ENCODE measurements at regions not wholly inside any gene's neighbourhood (a gene's known extent, or its start where the extent isn't known, plus 50 kb on each side); places are given as distances from the start of the nearest gene placed in this dataset.
"Not testable (repeated sequence)": the region's sequence is repeated elsewhere in the genome, so short reads cannot be mapped to it uniquely, and the experiment has no call there.

DNA sequence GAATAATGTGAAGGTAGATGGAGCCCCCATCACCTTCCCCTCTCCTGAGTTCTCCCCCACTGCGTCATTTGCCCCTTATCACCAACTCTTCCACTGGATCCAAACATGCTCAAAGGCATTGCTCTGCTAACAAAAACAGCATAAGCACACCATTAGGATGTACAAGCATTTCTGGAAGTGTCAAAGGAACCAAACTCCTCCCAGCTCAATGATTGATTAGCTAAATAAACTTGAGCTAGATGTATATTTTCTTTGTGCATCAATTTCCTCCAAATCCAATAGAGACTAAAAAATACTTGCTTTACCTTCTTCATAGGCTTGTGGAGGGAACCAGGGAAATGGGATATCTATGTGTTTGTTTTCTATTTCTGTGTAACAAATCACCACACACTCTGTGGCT lies 248.4 kb upstream of the JARID2 start:
- DNase-seq: no peak

DNA sequence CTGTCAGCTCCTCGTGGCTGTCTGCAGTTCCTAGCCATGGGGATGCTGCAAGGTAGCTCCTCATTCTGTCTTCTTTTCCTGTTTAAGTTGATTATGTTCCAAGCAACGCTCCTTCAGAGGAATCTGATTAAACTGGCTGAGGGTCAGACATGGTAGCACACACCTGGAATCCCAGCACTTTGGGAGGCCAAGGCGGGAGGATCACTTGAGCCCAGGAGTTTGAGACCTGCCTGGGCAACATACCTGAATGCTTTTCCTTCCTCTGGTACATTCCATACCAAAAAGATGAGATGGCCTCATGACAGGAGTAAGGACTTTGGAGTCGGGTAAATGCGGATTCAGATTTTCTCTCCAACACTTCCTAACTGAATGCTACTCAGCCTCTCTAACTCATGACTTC lies 246.8 kb upstream of the JARID2 start:
- no peak for DNase-seq

DNA sequence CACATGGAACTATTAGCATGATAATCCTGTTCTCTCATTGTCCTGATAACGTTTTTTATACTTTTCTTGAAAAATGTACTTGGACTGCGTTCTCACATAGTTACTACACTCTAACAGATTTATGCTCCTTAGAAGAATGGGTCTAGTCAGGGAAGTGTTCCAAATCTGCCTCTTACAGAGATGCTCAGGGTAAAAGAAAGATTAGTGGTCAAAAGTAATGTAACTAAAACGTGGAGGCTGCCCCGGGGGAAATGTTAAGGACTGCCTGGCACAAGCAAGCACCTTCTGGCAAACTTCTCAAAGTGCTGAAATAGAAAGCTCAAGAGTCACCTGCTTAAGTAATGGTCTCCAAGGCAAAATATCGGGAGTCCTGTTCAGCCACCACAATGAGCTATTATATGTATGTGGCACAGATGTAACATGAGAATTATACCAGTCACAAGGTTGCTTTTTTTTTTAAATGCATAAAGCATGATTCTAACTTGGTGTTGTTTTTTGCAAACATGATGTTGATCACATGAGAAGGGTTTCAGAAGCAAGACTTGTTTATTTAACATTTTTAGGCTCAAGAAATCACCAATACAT lies 244.5 kb upstream of the JARID2 start:
- DNase-seq: no peak

DNA sequence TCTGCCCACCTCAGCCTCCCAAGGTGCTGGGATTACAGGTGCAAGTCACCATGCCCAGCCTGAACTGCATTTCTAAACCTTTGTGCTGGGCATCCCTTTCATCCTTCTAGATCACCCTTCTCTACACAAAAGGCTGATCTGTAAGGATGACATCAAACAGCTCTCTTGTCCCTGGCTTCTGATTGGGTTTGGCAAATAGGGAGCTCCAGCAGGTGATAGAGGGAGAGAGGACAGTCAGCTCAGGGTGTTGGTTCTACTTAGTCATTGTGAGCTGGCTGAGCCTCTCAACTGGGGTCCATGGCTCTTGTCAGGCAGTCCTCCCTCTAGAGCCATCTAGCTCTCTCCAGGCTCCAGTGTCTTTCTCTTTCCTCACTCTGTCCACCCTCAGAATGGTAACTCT lies 237.6 kb upstream of the JARID2 start:
- DNase-seq: no peak

DNA sequence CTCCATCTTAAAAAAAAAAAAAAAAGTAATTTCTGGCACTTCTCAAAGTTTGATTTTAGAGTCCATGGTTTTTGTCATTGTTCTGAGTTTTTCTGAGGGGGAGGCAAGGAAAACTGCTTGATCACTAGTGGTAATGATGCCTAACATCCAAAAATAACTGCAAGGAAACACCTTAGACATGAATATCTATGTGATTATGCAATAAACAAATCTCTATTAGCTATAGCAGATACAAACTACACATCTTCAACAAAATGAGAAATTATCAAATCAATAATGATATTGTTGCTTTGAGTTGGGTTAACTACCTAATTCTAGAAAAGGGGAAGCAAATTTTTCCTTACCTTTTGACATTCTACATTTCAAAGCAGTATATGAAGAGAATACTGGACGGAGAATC lies 230.9 kb upstream of the JARID2 start:
- no peak for DNase-seq

DNA sequence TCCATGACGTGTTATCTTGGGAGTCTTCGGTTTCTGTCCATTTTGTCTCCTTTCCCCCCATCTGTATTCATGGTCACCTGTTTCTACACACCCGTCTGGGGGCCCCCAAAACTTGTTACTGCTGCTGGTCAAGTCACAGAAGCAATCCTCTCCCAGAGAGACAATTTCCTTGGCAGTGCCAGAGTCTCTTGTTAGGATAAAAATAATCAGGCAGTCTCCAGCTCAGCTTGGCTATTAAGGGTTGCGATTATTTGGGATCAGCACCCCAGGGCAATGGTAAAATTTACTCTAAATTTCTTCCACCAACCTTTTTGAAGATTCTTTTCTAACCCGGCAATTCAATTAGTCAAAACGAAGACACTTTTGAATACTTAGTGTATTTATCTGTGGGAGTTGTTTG lies 229.1 kb upstream of the JARID2 start:
- DNase-seq: no peak

DNA sequence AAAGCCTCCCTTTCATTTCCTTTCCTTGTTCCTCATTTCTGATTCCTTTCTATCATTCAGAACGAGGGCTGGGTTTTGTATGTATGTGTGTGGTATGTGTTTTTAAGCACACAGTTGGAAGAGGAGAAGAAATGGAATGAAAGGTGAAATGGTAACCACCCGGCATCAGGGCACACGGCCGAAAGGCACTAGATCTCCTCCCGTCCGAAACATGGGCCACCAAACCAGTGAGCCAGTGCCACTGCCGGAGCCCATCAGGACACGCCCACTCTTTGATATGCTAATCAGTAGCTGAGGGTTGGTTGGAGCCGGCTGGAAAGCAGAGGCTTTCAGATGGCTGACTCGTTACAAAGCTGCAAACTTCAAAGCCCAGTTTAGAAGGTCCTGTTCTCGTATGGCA lies 228.6 kb upstream of the JARID2 start:
- no peak for DNase-seq

DNA sequence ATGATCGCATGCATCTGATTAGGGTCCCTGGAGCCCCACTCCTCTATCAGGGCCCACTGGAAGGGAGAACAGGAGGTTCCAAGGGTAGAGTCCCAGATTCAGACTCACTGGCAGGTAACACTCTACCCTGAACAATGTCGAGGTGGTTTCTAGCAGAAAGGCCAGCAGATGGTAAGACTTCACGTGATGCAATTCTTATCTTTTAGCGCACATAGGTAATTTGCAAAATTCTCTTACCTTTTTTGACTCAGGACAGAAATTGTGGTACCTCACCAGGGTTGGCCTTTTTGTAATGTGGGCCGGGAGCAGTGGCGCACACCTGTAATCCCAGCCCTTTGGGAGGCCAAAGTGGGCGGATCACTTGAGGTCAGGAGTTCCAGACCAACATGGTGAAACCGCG lies 228.1 kb upstream of the JARID2 start:
- DNase-seq: no peak

DNA sequence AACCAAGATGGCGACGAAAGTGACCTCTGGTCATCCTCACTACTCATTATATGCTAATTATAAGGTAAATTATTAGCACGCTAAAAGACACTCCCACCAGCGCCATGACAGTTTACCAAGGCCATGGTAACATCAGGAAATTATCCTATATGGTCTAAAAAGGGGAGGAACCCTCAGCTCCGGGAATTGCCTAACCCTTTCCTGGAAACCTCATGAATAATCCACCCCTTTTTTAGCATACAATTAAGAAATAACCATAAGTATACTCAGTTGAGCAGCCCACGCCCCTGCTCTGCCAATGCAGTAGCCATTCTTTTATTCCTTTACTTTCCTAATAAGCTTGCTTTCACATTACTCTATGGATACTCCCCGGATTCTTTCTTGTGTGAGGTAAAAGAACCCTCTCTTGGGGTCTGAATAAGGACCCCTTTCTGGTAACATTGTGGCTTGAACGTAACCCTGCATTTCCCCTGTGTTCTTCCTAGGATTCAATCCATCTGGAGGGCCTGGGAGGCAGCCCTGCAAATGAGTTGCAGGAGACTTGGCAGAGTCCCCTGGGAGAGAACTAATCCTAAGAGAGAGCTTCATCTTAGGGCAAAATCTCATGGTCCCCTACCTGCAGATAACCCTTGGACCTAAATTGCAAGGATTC lies 225.6 kb upstream of the JARID2 start:
- DNase-seq: no peak

DNA sequence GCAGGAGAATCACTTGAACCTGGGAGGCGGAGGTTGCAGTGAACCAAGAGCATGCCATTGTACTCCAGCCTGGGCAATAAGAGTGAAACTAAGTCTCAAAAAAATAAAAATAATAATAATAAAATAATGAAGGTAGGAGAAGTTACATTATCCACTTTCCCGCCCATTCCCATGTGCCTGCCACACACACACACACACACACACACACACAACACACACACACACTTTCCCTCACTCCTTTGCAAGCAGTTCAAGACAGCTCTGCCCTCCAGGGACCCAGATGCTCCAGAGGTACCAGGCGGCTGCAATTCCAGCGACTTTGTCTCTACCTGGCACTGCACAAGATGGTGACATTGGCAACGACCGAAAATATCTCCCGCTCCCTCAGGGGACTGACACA lies 224.8 kb upstream of the JARID2 start:
- no peak for DNase-seq

DNA sequence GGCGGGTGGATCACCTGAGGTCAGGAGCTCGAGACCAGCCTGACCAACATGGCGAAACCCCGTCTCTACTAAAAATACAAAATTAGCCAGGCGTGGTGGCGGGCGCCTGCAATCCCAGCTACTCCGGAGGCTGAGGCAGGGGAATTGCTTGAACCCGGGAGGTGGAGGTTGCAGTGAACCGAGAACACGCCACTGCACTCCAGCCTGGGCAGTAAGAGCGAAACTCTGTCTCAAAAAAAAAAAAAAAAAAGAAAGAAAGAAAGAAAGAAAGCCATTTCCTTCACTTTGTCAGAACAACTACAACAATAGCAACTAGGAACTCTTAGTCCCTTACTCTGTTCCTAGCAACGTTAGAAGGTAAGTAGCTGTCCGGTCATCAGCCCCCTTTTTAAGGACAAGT lies 222.9 kb upstream of the JARID2 start:
- not testable (repeated sequence) for DNase-seq

DNA sequence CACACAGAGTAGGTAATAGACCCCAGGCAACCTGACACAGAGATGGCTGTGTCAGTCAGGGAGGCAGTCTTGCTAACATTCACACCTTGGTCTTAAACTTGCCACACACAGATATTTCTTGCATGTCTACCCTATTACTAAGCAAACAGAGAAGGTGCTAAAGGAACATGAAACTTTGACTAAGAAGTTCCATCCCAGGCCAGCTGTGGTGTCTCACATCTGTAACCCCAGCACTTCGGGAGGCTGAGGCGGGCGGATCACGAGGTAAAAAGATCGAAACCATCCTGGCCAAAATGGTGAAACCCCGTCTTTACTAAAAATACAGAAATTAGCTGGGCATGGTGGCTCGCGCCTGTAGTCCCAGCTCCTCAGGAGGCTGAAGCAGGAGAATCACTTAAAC lies 222.4 kb upstream of the JARID2 start:
- no peak for DNase-seq

DNA sequence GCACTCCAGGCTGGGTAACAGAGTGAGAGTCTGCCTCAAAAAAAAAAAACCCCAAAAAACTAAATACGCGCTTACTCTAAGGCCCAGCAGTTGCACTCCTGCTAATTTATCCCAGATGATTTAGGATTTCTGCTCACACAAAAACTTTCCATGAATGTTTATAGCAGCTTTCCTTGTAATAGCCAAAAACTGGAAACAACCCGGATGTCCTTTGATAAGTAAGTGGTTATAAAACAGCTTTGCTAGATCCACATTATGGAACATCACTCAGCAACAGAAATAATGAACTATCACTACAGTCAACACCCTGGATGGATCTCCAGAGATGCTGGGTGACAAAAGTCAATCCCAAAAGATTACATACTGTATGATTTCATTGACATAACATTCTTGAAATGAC lies 220.4 kb upstream of the JARID2 start:
- DNase-seq: no peak

DNA sequence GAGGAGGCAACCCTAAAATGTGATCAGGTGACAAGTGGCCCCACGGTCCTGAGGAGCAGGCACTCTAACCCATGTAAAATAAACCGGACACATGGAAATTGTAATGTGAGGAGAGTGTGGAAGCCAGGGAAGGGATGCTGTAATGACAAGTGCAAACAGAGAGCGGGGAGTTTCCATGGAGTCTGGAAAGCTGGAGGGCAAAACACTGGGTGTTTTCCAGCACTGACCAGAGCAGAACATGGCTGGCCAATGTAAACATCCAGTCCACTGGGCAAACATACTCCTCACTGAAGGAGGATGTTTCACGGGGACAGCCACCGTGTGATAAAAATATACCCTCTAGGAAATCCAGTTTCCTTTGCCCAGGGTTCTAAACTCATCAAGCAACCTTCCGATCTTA lies 219.0 kb upstream of the JARID2 start:
- peak; percentile 96 for DNase-seq

DNA sequence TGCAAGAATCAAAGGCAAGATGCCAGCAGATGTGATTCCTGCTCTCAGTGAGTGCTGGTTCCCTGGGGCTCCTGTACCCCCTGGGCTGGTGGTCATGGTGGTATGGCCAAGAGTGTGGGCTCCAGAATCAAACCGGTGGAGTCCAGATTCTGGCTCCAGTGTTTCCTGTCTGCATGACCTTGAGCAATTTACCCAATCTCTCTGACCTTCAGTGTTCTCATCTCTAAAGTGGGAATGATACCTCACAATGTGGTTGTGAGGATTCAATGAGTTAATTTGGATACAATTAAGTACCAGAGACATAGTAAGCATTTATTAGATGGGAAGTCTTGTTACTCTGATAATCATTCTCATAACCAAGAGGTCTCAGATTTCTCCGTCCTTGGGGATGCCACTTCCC lies 218.4 kb upstream of the JARID2 start:
- peak; percentile 45 for DNase-seq

DNA sequence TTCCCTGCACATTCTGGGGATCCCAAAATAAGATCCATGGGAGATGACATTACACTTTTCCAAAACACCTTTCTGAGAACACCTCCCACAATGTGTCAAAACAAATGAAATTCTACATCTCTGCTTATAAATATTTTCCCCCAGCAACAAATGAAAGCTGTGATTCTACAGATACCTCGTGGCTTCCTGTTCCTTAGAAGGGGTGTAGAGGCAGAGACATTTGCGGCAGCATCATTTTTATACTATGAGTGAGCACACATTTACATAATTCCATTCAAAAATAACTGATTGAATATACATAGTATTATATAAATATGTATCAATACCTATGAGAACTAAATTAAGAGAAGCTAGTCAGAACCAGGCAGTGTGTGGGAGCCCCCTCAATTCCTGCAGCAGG lies 213.9 kb upstream of the JARID2 start:
- no peak for DNase-seq

DNA sequence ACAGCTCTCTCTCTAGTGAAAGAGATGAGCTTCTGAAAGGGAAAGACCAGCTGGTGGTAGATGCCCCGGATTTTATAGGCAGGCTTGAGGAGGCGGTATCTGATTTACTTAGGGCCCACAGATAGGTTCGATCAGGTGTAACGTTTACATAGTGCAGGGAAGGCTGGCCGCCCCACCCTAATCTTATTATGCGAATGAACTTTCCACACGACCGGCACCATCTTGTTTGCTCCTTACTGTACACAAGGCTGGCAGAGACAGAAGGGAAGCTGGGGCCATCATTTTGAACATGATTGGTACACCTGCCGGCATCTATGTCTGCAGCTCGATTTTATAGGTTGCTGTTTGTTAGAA lies 212.0 kb upstream of the JARID2 start:
- peak; percentile 80 for DNase-seq

DNA sequence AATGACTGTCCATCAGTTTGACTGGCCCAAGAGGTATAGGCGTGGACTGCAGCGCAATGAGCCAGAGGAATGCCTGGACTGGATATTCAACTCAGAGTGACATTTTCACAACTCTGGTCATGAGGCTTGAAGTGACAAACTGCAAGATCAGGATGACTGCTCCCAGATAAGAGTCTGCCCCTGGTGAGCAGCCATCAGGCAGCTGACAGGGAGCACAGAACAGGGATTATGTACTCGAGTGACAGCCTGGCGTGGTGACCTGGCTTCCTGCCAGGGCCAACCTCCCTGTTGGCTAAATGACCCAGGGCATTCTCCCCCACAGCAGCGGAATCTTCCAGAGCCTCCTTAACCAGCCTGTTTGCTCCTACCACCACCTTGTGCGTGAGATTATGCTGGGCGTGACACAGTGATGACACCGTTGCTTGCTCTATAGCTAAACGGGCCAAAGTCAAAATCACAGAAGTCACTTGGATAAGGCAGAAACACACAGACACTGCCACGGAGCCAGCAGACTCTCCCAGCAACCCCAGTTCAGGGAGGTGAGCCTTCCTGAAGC lies 209.1 kb upstream of the JARID2 start:
- peak; percentile 73 for DNase-seq

DNA sequence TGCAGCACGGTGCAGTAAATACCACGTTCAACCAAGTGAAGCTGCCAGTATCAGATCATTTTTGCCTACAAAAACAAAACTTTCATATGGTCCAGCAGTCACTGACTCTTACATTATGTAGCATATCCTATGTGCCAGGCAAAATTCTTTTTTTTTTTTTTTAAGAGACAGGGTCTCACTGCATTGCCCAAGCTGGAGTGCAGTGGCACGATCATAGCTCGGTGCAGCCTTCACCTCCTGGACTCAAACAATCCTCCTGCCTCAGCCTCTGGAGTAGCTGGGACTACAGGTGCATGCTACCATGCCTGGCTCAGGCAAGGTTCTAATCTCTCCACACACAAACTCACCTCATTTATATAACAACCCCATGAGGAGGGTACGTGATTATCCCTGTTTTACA lies 208.6 kb upstream of the JARID2 start:
- DNase-seq: no peak

DNA sequence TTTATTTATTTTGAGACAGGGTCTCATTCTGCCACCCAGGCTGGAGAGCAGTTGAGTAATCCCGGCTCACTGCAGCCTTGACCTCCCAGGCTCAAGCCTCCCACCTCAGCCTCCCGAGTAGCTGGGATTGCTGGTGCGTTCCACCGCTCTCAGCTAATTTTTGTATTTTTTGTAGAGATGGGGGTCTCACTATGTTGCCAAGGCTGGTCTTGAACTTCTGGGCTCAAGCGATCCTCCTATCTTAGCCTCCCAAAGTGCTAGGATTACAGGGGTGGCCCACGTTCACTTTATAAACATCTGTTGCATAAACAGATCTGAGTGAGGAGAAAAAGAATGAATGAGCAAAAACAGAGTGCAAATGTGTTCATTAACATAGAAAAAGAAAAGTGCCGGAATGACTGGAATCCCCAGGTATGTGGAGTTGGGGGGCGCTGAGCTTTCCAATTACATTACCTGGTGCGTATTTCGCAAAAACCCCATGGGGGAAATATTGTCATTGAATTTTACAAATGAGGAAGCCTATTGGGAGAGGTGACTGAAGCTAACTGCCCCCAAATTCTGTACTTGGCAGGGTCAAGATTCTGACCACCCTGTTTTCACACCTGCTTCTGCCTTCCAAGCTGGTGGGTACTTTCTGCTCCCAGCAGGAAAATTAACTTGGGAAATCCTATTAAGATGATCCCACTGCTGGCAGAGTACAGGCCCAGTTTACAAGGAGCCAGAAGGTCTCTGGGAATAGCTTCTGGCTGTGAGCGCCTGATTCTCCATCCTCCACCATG lies 207.7 kb upstream of the JARID2 start:
- DNase-seq: no peak

DNA sequence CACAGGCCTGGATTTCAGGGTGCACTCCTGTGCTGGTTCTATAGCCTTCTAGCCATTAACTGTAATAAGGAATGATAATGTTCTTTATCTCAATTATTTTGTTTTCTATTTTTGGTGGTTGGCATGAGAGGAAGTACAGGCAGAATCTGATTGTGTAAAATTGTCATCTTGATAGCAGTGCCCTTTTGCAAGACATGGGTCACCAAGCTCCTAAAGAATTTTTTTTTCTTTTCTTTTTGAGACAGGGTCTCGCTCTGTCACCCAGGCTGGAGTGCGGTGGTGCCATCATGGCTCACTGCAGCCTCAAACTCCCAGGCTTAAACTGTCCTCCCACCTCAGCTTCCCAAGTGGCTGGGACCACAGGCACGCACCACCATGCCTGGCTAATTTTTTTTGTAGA lies 206.7 kb upstream of the JARID2 start:
- no peak for DNase-seq

DNA sequence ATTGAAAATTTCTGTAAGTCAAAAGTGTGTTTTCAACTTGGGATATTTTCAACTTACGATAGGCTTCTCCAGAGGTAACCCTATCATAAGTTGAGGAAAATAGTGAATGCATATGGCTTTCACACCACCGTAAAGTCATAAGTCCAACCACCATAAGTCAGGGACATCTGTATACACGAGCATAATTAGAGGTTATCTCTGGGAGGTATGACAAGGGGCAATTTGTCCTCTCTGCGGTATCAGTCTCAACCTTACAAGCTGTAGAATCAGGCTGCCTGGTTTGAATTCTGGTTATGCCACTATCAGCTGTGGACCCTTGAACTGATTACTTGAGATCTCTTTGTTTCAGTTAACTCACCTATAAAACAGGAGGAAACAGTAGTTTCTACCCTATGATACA lies 202.9 kb upstream of the JARID2 start:
- peak; percentile 32 for DNase-seq

DNA sequence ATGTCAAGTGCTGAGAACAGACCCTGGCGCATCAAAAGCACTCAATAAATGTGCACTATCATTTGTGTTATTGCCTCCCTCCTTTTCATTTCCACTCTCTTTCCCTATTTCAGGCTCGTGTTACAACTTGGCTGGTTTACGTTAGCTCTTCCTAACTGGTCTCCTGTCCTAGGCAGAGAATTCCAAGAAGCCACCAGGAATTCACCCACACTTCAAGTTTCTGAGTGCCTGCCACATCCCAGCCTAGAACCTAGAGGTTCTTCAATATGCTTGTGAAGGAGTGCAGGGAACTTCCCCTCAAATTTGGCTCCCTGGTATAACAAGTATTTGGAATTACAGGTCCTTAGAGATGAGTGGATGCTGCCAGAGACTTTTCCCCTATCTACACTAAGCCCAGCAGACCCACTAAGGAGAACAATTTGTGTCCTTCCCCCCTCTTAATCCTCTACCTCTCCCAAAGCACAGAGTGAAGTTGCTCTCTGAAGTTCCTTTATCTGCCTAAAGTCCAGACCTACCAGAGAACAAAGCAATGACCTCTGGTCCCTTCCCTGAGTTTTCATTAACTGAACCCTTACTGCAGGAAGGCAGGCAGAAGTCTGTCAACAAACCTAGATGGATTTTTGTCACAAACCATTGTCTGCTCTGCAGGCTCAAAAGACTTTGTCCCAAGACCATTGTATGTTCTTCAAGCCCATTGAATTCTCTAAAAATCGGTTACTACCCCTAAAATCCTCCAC lies 201.6 kb upstream of the JARID2 start:
- no peak for DNase-seq

DNA sequence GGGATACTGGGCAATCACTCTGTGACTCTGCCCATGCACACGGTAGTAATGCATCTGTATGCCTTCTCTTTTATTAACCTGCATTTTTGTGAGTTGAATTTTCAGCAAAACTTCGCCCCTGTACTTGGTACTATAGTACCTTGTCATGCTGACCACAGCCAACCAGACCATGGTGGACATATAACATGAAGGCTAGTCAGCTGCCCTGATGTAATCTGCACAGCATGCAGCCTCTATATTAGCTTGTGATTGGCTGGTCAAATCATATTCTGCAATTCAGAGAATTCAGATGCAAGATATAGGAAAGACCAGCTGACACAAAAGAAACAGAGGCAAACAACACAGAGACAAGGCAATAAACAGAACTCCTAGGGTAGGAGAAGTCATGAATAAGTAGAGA lies 200.9 kb upstream of the JARID2 start:
- DNase-seq: no peak

Data from NCI-H69 (cell line).